ENCODE measurements at regions not wholly inside any gene's neighbourhood (a gene's known extent, or its start where the extent isn't known, plus 50 kb on each side); places are given as distances from the start of the nearest gene placed in this dataset.
A peak's percentile ranks its signal among the peaks of the same experiment; 100 is the strongest.

DNA sequence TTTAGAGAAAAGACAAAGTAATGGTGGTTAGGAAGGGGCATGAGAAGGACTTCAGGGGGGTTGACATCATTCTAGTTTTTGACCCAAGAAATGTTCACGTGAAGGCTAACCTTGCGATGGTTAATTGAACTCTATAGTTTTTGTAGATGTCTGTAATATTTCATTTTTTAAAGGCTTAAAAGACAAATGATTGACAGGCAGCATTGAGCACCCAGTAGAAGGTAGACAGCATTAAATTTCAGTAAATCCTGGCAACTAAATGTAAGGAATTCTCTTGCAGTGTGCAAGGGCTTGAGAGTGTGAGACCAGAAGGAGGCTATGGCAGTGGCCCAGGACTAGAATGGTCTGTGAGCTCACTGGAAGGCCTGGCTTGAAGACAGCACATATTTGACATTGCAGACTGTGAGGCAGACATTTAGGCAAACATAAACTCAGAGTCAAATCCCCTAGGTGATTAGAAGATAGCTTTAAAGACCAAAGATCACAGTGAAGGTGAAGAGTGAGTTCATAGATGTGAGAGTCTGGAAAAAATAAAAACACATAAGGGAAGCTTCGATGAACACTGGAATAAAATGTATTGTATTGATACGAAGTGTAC, 100.1 kb upstream of the MAP4K4 start:
- no peak for DNase-seq (ENCODE audit: low read depth)
- TF ChIP-seq, protein P1, sequence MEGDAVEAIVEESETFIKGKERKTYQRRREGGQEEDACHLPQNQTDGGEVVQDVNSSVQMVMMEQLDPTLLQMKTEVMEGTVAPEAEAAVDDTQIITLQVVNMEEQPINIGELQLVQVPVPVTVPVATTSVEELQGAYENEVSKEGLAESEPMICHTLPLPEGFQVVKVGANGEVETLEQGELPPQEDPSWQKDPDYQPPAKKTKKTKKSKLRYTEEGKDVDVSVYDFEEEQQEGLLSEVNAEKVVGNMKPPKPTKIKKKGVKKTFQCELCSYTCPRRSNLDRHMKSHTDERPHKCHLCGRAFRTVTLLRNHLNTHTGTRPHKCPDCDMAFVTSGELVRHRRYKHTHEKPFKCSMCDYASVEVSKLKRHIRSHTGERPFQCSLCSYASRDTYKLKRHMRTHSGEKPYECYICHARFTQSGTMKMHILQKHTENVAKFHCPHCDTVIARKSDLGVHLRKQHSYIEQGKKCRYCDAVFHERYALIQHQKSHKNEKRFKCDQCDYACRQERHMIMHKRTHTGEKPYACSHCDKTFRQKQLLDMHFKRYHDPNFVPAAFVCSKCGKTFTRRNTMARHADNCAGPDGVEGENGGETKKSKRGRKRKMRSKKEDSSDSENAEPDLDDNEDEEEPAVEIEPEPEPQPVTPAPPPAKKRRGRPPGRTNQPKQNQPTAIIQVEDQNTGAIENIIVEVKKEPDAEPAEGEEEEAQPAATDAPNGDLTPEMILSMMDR (IDR thresholded peaks at IDR 0.05; ENCODE audit: insufficient read depth, low read length, poor library complexity, severe bottlenecking): no peak
- Histone ChIP-seq H3K4me3 (ENCODE audit: low read depth, low read length) (no peak overlapping the region), H3K36me3 (ENCODE audit: control insufficient read depth, insufficient read depth, low read length) (no peaks in the 10 kb centered on the region), H3K27me3 (ENCODE audit: control insufficient read depth, insufficient read depth, low read length) (no peaks in the 10 kb centered on the region)

DNA sequence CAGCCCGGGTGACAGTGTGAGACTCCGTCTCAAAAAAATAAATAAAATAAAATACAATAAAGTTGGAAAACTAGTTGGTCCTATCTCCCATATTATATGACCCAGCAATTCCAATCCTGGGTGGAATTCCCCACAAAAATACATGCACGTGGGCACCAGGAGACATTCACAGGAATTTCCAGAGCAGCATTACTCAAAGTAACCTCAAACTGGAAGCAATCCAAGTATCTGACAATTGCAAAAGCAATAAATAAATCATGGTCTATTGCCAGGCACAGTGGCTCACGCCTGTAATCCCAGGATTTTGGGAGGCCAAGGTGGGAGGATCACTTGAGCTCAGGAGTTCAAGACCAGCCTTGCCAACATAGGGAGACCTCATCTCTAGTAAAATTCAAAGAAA, 101.2 kb upstream of the MAP4K4 start:
- peak; percentile 14 for DNase-seq (ENCODE audit: low read depth)
- no peaks in the 10 kb centered on the region for H3K36me3 ChIP-seq (ENCODE audit: control insufficient read depth, insufficient read depth, low read length)
- TF ChIP-seq, protein P1 (IDR thresholded peaks at IDR 0.05; ENCODE audit: insufficient read depth, low read length, poor library complexity, severe bottlenecking): no peak
- no peak overlapping the region for H3K4me3 ChIP-seq (ENCODE audit: low read depth, low read length)
- no peaks in the 10 kb centered on the region for H3K27me3 ChIP-seq (ENCODE audit: control insufficient read depth, insufficient read depth, low read length)

DNA sequence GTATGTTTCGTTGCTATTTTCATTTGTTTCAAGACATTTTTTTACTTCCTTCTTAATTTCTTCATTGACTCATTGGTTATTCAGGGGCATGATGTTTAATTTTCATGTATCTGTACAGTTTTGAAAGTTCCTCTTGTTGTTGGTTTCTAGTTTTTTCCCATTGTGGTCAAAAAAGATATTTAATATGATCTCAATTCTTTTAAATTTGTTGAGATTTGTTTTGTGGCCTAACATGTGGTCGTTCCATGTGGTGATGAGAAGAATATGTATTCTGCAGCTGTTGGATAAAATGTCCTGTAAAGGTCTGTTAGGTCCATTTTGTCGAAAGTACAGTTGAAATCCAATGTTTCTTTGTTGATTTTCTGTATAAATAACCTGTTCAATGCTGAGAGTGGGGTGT, 110.3 kb upstream of the MAP4K4 start:
- Histone ChIP-seq H3K4me3 (ENCODE audit: low read depth, low read length) (no peak overlapping the region), H3K27me3 (ENCODE audit: control insufficient read depth, insufficient read depth, low read length) (no peaks in the 10 kb centered on the region), H3K36me3 (ENCODE audit: control insufficient read depth, insufficient read depth, low read length) (no peaks in the 10 kb centered on the region)
- TF ChIP-seq, protein P1 (IDR thresholded peaks at IDR 0.05; ENCODE audit: insufficient read depth, low read length, poor library complexity, severe bottlenecking): no peak
- no peak for DNase-seq (ENCODE audit: low read depth)

DNA sequence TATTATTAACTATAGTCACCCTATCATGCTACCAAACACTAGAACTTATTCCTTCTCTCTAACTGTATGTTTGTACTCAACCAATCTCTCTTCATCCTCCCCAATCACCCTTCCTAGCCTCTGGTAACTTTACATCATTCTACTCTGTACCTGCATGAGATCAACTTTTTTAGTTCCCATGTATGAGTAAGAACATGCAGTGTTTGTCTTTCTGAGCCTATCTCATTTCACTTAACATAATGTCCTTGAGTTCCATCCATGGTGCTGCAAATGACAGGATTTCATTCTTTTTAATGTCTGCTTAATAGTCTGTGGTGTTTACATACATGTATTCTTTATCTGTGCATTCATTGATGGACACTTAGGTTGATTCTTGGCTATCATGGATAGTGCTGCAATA, 108.9 kb upstream of the RFX8 start:
- no peak overlapping the region for H3K4me3 ChIP-seq (ENCODE audit: low read depth, low read length)
- no peaks in the 10 kb centered on the region for H3K36me3 ChIP-seq (ENCODE audit: control insufficient read depth, insufficient read depth, low read length)
- TF ChIP-seq, protein P1 (IDR thresholded peaks at IDR 0.05; ENCODE audit: insufficient read depth, low read length, poor library complexity, severe bottlenecking): no peak
- no peak for DNase-seq (ENCODE audit: low read depth)
- no peaks in the 10 kb centered on the region for H3K27me3 ChIP-seq (ENCODE audit: control insufficient read depth, insufficient read depth, low read length)

DNA sequence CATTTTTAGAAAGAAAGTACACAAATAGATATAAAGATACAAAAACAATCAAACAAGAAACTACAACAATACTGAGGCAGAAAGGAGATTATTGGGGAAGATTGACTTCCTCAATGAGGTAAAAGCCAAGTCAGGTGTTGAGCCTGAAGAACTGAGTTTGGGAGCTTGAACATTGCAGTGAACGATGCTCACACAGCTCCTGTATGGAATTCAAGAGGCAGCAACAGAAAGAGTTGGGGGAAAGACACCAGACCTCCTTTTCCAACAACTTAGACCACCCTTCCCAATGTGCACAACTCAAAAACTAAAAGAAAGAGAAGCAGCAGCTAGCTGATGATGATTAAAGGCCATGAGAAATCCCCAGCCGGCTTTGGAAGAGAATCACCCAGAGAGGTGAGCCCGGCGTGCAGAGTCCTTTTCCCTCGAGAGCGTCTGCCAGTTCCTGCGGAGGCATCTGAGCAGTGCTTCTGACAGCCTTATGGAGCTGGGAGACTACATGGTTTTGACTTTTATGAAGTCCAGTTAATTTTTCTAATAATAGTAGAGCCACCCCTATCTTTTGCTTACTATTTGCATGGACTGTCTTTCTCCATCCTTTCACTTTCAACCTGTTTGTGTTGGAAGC, 106.9 kb upstream of the RFX8 start:
- TF ChIP-seq, protein P1 (IDR thresholded peaks at IDR 0.05; ENCODE audit: insufficient read depth, low read length, poor library complexity, severe bottlenecking): no peak

DNA sequence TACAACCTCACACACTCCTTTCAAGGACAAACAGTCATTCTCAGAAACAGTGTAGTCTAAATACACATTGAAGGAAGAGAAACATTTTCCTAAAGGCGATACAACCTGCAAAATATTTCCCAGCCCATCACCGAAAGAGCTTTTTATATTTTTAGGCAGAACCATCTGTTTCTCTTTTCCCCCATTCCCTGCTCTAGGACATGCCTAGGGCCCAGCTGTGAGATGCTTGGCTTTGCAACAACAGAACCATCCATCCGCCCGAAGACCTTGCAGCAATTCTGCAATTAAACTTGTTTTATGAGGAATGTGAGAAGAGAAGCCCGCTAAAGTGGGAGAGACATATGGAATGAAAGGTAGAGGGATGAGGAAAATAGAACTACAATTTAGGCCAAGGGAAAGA, 105.6 kb upstream of the RFX8 start:
- H3K27me3 ChIP-seq (ENCODE audit: control insufficient read depth, insufficient read depth, low read length): no peaks in the 10 kb centered on the region
- H3K36me3 ChIP-seq (ENCODE audit: control insufficient read depth, insufficient read depth, low read length): no peaks in the 10 kb centered on the region
- TF ChIP-seq, protein P1 (IDR thresholded peaks at IDR 0.05; ENCODE audit: insufficient read depth, low read length, poor library complexity, severe bottlenecking): no peak
- DNase-seq (ENCODE audit: low read depth): no peak
- H3K4me3 ChIP-seq (ENCODE audit: low read depth, low read length): no peak overlapping the region

More for the DNA sequence above, 106.9 kb upstream of the RFX8 start:
- H3K27me3 ChIP-seq (ENCODE audit: control insufficient read depth, insufficient read depth, low read length): no peaks in the 10 kb centered on the region
- no peaks in the 10 kb centered on the region for H3K36me3 ChIP-seq (ENCODE audit: control insufficient read depth, insufficient read depth, low read length)
- no peak for DNase-seq (ENCODE audit: low read depth)
- H3K4me3 ChIP-seq (ENCODE audit: low read depth, low read length): no peak overlapping the region

Data from kidney epithelial cell (primary cell).